GM18517 (cell line): ENCODE measurements at regions not wholly inside any gene's neighbourhood (a gene's known extent, or its start where the extent isn't known, plus 50 kb on each side); places are given as distances from the start of the nearest gene placed in this dataset.

Experiments used
- ATAC-seq: cut with Tn5 transposase; IDR thresholded peaks from one replicate; pipeline ENCODE4 v1.9.1; 2021; ENCODE audit warnings: mild to moderate bottlenecking, moderate library complexity; ENCODE audit not compliant: unreplicated experiment

- ATAC-seq: no peak
Observed at GRCh38 chr5:3943859-3944258, 348.2 kb downstream of the IRX1 start.

- no peak for ATAC-seq
Observed at GRCh38 chr5:3944930-3945329, 349.3 kb downstream of the IRX1 start.

GRCh38 chr5:3948838-3949237, 353.2 kb downstream of the IRX1 start:
- ATAC-seq: no peak

GRCh38 chr5:3954199-3954598, 358.6 kb downstream of the IRX1 start:
- no peak for ATAC-seq

- ATAC-seq: no peak
Observed at GRCh38 chr5:3954633-3955032, 359.0 kb downstream of the IRX1 start.

GRCh38 chr5:3957658-3958057, 362.0 kb downstream of the IRX1 start:
- ATAC-seq: no peak

- ATAC-seq: no peak
Observed at GRCh38 chr5:3958389-3958788, 362.8 kb downstream of the IRX1 start.

- no peak for ATAC-seq
Observed at GRCh38 chr5:3962113-3962512, 366.5 kb downstream of the IRX1 start.

- no peak for ATAC-seq
Observed at GRCh38 chr5:3963652-3964051, 368.0 kb downstream of the IRX1 start.

GRCh38 chr5:3980156-3980555, 384.5 kb downstream of the IRX1 start:
- no peak for ATAC-seq

- ATAC-seq: no peak
Observed at GRCh38 chr5:3987867-3988266, 392.2 kb downstream of the IRX1 start.

GRCh38 chr5:3993856-3994473, 398.3 kb downstream of the IRX1 start:
- no peak for ATAC-seq

- no peak for ATAC-seq
Observed at GRCh38 chr5:3994628-3995027, 399.0 kb downstream of the IRX1 start.

- no peak for ATAC-seq
Observed at GRCh38 chr5:3995954-3996619, 400.5 kb downstream of the IRX1 start.

- no peak for ATAC-seq
Observed at GRCh38 chr5:3996707-3997336, 401.2 kb downstream of the IRX1 start.

- ATAC-seq: no peak
Observed at GRCh38 chr5:3997670-3998069, 402.0 kb downstream of the IRX1 start.

- no peak for ATAC-seq
Observed at GRCh38 chr5:3999929-4000328, 404.3 kb downstream of the IRX1 start.

GRCh38 chr5:4001004-4001403, 405.4 kb downstream of the IRX1 start:
- ATAC-seq: no peak

- ATAC-seq: no peak
Observed at GRCh38 chr5:4001758-4002533, 406.3 kb downstream of the IRX1 start.

- ATAC-seq: no peak
Observed at GRCh38 chr5:4005335-4005734, 409.7 kb downstream of the IRX1 start.

- ATAC-seq: no peak
Observed at GRCh38 chr5:4007001-4007400, 411.4 kb downstream of the IRX1 start.

GRCh38 chr5:4011943-4012342, 416.3 kb downstream of the IRX1 start:
- no peak for ATAC-seq
